ENCODE measurements at regions not wholly inside any gene's neighbourhood (a gene's known extent, or its start where the extent isn't known, plus 50 kb on each side); places are given as distances from the start of the nearest gene placed in this dataset.

DNA sequence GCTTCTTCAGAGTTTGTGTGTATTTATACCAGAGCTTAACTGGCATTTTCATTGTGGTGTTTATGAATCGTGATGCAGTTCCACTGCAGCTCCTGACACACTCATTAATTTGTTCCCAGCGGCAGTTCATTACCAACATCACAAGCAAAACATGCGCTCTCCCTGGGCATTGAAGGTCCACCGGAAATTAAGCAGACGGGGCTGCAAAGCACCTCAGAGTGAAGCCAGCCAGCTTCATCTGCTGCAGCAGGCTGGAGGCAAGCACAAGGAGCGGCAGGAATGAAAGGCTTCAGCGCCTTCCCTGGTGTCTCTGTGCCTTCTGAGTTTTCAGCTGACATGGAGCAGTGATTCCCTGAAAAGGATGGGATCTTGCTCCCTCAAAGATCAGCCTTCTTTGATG, 246.0 kb upstream of the SPTLC3 start:
- DNase-seq = no peak
- in situ Hi-C loops (cut with HindIII; ENCODE audit: low pct_ligation_motif_present, low pct_unique_long_range_greater_than_20kb, low sequenced_read_pairs) = no loop called here

DNA sequence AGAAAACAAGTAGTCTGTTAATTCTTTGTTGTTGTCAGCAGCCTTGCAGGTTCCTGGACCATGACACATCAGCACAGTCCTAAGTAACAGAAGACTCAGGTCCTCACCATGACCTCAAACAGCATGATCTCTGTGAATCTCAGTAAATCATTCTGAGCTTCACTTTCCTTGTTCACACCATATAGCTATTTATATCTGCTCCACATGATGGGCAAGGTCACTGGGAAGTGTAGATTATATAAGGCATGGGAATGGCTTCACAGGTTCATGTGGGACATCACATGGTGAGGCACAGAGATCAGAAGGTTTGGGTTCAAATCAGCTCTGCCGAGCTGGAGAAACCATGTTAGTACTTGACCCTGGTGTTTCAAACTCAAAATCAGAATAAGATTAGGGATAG, 245.4 kb upstream of the SPTLC3 start:
- no peak for DNase-seq
- in situ Hi-C loops (cut with HindIII; ENCODE audit: low pct_ligation_motif_present, low pct_unique_long_range_greater_than_20kb, low sequenced_read_pairs) = no loop called here

DNA sequence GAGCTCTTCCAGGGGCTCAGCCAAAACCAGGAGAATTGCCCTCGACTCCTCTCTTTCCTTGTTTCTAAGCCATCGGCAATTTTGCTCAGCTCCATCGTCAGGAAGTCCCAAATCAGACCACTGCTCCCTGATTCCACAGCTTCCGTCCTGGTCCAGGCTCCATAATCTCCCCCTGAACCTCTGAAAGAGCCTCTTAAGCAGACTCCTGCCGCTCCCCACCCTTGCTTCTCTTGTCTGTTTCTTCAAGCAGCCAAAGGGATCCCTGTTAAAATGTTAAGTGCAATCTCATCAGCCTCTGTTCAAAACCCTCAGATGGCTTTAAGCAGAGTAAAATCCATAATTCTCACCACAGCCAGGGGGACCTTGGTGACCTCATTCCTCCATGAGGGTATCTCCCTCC, 244.7 kb upstream of the SPTLC3 start:
- DNase-seq = no peak
- in situ Hi-C loops (cut with HindIII; ENCODE audit: low pct_ligation_motif_present, low pct_unique_long_range_greater_than_20kb, low sequenced_read_pairs) = no loop called here

DNA sequence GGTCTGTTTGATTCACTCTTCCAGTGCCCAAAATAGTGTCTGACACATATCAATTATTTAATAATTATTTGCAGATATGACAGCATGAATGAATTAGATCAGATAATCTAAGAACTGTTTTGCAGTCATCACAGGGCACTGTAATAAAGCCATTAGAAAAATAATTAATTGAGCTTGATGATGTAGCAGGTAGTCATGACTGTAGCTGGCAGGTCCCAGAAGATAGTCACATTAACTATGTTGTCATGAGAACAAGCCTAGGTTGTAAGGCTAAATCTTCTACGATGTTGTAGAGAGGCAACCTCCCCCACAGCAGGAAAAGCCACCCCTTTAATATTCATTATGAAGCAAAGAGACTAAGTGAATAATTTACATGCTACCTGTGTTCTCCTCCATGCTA, 243.9 kb upstream of the SPTLC3 start:
- DNase-seq = no peak
- in situ Hi-C loops (cut with HindIII; ENCODE audit: low pct_ligation_motif_present, low pct_unique_long_range_greater_than_20kb, low sequenced_read_pairs) = no loop called here

DNA sequence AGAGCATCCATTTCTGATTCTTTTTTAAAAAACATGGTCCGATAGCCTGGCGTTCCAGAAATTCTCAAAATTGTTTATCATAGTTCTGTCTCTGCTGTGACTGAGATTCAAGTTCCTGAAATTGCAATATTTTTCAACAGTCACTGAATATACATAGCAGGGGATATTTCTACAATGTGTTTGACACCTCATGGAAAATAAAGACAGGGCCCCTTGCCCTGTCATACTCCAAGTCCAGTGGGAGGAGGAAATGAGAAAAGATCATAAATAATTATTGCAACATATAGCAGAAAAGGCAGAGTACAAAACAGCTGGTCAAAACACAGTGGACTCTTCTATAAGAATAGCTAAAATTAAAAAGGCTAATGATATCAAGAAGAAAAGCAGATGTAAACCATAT, 234.8 kb upstream of the SPTLC3 start:
- no peak for DNase-seq
- in situ Hi-C loops (cut with HindIII; ENCODE audit: low pct_ligation_motif_present, low pct_unique_long_range_greater_than_20kb, low sequenced_read_pairs) = no loop called here

DNA sequence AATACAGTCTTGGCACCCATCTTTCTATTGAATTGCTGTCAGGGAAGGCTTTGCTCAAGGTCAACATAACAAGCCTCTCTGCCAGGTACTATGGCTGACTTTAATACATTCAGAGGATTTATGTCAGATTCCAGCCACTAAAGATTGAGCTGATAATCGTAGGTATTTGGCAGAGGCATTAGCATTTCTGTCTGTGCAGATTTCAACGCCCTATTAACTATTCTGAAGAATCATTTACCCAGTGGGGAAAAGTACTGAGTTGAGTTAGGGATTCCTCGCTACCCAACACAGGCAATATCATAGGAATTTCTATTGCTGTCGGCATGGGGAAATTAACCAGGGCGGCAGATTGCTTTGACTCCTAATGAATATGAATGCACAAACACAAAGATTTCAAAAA, 233.7 kb upstream of the SPTLC3 start:
- DNase-seq = peak; percentile 81
- in situ Hi-C loops (cut with HindIII; ENCODE audit: low pct_ligation_motif_present, low pct_unique_long_range_greater_than_20kb, low sequenced_read_pairs) = no loop called here

DNA sequence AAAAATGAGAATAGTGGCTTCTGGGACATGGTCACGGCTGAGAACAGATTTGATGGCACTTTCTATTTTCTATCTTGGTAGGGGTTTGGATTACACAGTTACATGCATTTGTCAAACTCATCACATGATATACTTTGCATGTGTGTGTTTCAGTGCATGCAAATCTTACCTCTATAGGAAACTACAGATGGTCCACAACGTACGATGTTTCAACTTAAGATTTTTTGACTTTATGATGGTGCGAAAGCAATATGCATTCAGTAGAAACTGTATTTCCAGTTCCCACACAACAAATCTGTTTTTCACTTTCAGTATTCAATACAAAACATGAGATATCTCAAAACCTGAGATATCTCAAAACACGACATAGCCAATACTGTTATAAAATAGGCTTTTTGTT, 231.8 kb upstream of the SPTLC3 start:
- in situ Hi-C loops (cut with HindIII; ENCODE audit: low pct_ligation_motif_present, low pct_unique_long_range_greater_than_20kb, low sequenced_read_pairs) = no loop called here
- no peak for DNase-seq

DNA sequence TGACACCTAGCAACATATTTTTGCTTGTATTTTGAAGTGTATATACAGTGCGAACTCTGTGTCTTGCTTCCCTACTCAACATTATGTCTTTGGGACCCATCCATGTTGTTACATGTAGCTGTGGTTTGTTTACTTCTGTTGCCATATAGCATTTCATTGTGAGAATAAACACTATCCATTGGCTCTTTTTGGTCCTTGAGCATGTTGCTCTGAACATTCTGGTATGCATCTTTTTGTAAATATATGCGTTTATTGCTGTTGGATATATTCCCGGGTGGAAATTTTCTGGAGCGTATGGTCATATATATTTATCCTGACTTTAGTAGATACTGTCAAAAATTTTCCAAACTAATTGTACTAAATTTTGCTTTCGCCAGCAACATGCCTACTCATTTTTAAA, 222.5 kb upstream of the SPTLC3 start:
- in situ Hi-C loops (cut with HindIII; ENCODE audit: low pct_ligation_motif_present, low pct_unique_long_range_greater_than_20kb, low sequenced_read_pairs) = no loop called here
- DNase-seq = no peak

DNA sequence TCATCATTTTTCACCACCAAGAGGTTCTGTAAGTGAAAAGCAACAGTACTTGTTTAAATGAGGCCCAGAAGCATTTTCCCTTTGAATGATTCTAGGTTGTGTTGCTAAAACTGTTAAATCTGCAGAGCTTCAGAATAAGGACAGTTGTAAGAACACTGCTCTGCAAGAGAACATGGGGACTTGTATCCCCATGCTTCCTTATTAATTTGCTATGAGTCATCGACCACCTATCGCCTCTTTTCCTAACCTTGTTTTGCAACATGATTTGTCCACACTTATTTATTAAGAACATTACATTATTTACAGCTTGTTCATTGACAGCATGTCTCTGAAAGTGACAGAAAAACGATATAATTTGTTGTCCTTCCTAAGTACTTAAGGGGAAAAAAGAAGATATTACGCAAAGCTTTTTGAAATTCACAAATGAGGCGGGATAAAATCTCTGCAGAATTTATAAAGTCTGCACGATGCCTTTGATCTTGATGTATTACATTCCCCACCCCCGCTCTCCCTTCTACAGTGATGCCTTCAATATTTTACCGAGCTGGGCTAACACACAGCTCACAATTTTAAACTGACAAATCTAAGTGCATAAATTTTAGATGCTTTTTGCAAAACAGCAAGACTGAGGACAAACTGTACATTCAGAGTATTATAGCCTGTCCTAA, 220.0 kb upstream of the SPTLC3 start:
- in situ Hi-C loops (cut with HindIII; ENCODE audit: low pct_ligation_motif_present, low pct_unique_long_range_greater_than_20kb, low sequenced_read_pairs) = no loop called here

DNA sequence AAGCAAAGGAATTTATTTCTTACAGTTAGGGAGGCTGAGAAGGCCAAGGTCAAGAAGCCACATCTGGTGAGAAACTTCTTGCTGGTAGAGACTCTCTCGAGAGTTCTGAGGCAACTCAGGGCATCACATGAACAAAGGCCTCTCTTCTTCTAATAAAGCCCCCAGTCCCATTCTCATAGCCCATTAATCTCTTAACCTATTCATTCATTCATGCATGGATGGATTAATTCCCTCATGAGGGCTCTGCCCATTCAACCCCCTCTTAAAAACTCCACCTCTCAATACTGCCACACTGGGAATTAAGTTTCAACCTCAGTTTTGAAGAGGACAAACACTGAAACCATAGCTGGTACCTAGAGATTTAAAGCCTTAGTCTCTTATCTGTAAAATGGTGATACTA, 217.9 kb upstream of the SPTLC3 start:
- in situ Hi-C loops (cut with HindIII; ENCODE audit: low pct_ligation_motif_present, low pct_unique_long_range_greater_than_20kb, low sequenced_read_pairs) = no loop called here
- no peak for DNase-seq

More for the DNA sequence above, 220.0 kb upstream of the SPTLC3 start:
- no peak for DNase-seq

DNA sequence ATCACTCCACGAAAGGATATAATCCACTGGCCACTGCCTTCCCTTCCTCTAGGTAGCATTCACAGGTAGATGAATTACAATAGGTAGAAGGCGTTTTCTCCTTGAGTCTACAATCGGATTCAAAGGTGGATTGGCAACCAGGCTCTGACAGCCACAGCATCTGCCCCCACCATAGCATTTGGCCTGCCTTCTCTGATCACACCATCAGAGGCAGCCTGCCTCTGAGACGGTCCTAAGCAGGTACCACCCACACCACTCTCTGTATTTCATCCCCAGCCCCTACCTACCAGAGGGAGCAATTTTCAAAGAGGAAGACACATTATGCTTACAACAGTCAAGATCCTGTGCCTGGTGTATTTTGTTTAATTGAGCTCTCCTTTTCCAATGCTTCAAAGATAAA, 210.5 kb upstream of the SPTLC3 start:
- in situ Hi-C loops (cut with HindIII; ENCODE audit: low pct_ligation_motif_present, low pct_unique_long_range_greater_than_20kb, low sequenced_read_pairs) = no loop called here
- no peak for DNase-seq

DNA sequence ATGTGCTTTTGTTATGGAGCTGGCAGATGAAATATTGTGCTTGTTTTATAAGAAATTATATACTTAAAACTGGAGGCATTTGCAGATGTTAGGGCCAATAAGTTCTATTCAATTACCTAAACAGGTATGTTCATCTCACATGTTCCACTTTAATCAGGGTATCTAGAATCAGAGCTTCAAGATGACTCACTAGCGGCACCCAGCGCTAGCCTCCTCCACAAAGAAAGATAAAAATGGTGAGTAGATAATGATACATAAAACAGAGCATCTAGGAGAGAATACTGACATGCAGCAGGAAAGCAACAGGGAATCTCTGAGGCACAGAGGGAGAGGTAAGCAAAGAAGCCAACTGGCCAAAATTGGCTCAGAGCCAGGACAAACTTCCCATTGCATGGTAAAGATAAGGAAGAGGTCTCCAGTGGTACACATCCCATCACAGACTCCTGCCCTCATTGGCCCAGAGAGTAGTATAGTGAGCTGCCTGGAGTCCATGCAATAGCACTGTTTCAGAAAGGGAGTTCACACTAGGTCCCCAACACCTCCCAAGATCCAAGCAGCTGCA, 200.7 kb upstream of the SPTLC3 start:
- in situ Hi-C loops (cut with HindIII; ENCODE audit: low pct_ligation_motif_present, low pct_unique_long_range_greater_than_20kb, low sequenced_read_pairs) = no loop called here
- DNase-seq = no peak

DNA sequence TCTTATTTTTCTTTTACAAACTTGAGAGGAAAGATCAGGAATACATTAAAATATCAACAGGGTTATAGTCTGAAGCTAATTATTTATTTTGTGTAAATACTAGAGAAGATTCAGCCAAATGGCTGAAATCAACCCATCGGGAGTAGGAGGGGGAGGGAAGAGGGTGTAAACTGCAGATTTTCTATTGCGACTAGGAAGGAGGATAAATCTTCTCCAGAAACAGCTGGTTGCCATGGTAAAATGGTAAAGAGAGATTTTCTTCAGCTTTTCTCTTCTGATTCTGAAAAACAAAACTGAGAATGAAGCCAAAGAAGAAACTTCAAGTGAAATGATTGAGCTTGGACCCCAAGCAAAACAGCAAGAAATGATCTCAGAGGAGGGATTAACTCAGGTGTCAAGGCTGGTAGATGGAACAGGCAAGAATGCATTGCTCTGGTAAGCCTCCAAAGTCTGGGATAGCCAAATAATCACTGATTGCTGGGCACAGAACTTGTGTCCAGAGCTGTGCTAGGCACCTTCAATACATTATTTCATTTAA, 193.5 kb upstream of the SPTLC3 start:
- no peak for DNase-seq
- in situ Hi-C loops (cut with HindIII; ENCODE audit: low pct_ligation_motif_present, low pct_unique_long_range_greater_than_20kb, low sequenced_read_pairs) = no loop called here

DNA sequence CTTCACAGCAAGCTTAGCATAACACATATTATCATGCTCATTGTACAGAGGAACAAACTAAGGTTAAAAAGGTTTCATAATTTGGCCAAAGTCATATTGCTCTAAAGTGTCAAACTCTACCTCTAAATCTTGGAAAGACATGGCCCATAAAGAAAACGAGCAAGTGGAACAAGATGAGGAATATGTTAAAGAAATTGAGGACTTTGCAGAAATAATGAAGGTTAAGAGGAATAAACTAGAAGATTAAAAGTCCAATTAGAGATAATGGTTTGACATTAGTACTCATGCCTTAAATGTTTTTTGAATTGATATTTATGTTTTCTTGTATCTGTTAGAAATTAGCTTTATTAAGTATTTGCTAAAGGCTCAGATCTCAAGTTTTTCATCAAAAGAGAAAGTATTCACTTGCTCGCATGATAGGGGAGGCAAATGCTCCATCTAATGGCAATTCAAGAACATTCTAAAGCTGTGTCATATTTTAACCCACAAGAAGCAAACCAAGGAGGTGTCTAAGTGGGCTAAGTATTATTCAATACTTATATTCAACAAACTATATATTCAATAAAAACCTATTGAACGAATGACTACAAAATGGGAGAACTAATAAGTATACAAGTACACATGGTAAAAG, 192.9 kb upstream of the SPTLC3 start:
- peak; percentile 17 for DNase-seq
- in situ Hi-C loops (cut with HindIII; ENCODE audit: low pct_ligation_motif_present, low pct_unique_long_range_greater_than_20kb, low sequenced_read_pairs) = no loop called here

DNA sequence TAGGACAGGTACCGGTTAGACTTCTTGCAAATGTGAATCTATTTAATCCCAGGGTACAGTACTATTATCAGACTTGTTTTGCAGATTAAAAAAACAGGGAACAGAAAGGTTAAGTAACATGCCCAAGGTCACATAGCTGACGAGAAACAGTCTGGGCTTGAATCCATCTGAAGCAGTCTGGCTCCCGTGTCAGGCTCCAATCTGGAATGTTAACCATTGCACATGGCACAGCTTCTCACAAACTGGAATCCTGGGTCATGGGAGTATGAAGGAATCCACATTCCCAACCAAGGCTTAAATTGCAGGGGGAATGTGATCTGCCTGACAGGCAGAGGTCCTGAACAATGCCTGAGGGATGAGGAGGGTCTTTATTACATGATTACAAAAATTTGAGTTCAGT, 187.5 kb upstream of the SPTLC3 start:
- in situ Hi-C loops (cut with HindIII; ENCODE audit: low pct_ligation_motif_present, low pct_unique_long_range_greater_than_20kb, low sequenced_read_pairs) = no loop called here

DNA sequence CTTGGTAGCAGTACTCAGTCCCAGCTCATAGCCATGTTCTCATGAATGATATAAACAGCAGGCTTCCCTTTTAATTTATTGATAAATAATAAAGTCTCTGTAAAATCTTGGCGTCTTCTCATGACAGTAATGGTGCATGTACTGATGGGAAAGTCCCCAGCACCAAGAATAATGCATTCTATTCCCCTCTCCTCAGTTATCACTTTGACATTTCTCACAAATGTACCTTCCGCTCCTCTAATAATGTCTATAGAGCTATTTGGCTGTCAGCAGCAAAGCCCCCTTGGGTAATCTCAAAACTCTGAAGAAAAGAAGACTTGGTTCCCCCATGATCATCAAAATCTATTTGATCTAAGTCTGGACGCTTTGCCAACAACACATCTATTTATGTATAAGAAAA, 185.0 kb upstream of the SPTLC3 start:
- in situ Hi-C loops (cut with HindIII; ENCODE audit: low pct_ligation_motif_present, low pct_unique_long_range_greater_than_20kb, low sequenced_read_pairs) = no loop called here

More for the DNA sequence above, 187.5 kb upstream of the SPTLC3 start:
- DNase-seq = no peak

DNA sequence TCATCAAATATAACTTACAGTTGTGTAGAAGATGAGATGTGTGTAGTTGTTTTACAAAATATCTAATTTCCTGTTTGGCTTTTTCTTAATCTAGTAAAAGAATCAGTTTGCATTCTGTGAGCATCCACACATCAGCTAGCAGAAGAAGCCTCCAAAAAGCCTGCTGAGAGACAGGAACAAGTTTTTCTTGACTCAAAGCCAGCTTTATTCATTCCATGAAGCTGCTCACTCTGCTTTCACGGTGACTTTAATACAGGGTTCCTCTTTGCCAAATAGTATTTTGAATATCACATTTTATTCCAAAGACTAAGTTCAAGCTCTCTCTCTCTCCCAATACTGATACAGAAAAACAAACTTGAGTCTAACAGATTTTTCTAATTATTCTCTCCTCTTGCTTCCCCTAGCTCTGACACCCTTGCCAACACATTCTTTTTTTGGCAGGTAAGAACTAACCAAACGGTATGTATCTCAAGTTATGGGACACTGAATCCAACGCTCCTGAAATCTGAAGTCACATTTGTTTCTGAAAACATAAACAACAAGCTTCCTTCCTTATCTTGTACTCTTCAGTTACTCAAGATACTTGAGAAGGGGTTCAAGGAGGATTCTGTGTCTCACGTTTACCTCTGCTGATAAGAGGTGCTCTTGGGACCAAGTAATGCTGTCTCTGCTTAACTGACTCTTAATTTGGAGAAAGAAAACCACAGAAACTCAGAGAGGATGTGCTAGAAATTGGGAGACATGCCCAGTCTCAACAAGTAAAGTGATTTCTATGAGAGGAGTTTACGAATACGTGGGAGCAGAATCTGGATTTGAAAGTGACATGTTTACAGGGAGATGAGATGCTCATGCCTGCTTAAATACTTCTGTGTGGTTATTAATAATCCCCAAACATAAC, 184.2 kb upstream of the SPTLC3 start:
- in situ Hi-C loops (cut with HindIII; ENCODE audit: low pct_ligation_motif_present, low pct_unique_long_range_greater_than_20kb, low sequenced_read_pairs) = no loop called here
- DNase-seq = no peak

More for the DNA sequence above, 185.0 kb upstream of the SPTLC3 start:
- no peak for DNase-seq

DNA sequence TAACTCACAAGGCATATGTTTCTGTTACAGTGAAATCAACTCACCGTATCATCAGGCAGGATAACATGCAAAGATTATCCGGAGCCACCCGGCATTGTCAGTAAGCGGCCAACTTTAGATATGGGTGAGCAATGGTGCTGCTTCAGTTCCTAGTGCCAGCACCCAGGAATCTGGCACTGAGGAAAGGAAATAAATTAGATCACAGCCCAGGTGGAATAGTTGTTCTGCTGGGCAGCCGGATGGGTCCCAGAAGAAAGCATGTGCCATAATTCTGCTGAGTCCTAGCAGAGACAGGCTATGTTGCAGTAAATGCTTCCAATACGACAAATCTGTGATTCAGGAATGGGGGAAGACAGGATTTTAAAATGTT, 183.6 kb upstream of the SPTLC3 start:
- no peak for DNase-seq
- in situ Hi-C loops (cut with HindIII; ENCODE audit: low pct_ligation_motif_present, low pct_unique_long_range_greater_than_20kb, low sequenced_read_pairs) = no loop called here

DNA sequence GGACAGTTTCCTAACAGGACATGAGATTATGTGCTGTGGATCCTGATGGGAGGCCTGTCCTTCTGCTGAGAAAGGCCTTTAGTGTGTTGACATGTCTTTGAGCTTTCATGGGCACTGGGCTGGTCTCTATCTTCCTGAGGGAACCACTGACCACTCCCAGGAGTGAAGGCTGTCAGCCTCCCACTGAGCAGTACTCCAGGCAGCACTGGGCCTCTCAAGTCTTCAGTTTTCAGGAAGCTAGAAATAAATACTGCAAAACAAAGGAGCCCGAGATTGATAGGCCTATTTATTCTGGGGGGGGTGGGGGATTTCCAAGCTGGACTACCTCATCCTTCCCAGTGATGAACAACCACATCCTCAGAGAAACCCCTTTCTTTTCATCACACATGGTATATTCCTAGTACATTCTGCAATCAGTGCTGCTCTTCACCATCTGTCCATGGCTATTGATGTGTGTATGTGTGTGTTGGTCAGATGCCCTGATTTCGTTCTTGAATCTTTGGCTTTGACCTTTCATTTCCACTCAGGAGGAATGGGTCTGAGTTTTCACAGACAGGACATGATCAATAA, 180.9 kb upstream of the SPTLC3 start:
- DNase-seq = no peak

More for the DNA sequence above, 180.9 kb upstream of the SPTLC3 start:
- in situ Hi-C loops (cut with HindIII; ENCODE audit: low pct_ligation_motif_present, low pct_unique_long_range_greater_than_20kb, low sequenced_read_pairs) = no loop called here

All from ACHN (cell line).